OCI-LY3 (cell line): ENCODE measurements at regions not wholly inside any gene's neighbourhood (a gene's known extent, or its start where the extent isn't known, plus 50 kb on each side); places are given as distances from the start of the nearest gene placed in this dataset.

Experiments
- CTCF ChIP-seq: fragments of 200-600, 300-600 bp; sonication (generic); IDR thresholded peaks from 2 replicates; pipeline ENCODE4 v1.5.1; 2014; ENCODE audit warnings: antibody characterized with exemption, low read length, low read depth
- EZH2phosphoT487 ChIP-seq: fragments of 200-600 bp; shearing (Covaris generic); IDR thresholded peaks from 2 replicates; pipeline ENCODE4 v1.6.1; 2018; ENCODE audit warnings: antibody characterized with exemption, mixed run types, low read depth

- TF ChIP-seq CTCF (no peak), EZH2phosphoT487 (no peak)
Observed at GRCh38 chr5:85397451-85397850, 1012.8 kb upstream of the EDIL3 start.
